ENCODE measurements at regions not wholly inside any gene's neighbourhood (a gene's known extent, or its start where the extent isn't known, plus 50 kb on each side); places are given as distances from the start of the nearest gene placed in this dataset.

- intact Hi-C loops (cut with micrococcal nuclease): no loop called here
- ChIA-PET POLR2A (no interaction called here), CTCF (no interaction called here)
- DNase-seq: no peak
- Mint-ChIP-seq H3K36me3 (no peaks in the 10 kb centered on the region), H3K9me3 (peaks cover 0 to 2% (median 0%) of the 10 kb centered on the region in 11 donors), H3K4me3 (no peak overlapping the region), H3K4me1 (peaks cover 0 to 10% (median 0%) of the 10 kb centered on the region in 7 donors), H3K27me3 (peaks cover 0 to 5% (median 0%) of the 10 kb centered on the region in 5 donors), H3K27ac (no peak overlapping the region)
- H3K9me3 ChIP-seq (ENCODE audit: control insufficient read depth in 2 of 3, low read length in 3 of 3): no peaks in the 10 kb centered on the region
- ATAC-seq: no peak
- H3K36me3 ChIP-seq (ENCODE audit: control insufficient read depth in 2 of 3, insufficient read depth in 3 of 3, low read length in 3 of 3): no peaks in the 10 kb centered on the region
- H3K4me3 ChIP-seq (ENCODE audit: low read length): no peak overlapping the region
- no peak overlapping the region for H3K27ac ChIP-seq (ENCODE audit: low read depth, low read length)
- H3K27me3 ChIP-seq (ENCODE audit: control insufficient read depth in 2 of 2, insufficient read depth in 2 of 2, low read length in 2 of 2): no peaks in the 10 kb centered on the region
- H3K4me1 ChIP-seq (ENCODE audit: control insufficient read depth in 2 of 2, insufficient read depth in 2 of 2, low read length in 2 of 2): no peaks in the 10 kb centered on the region
Measured at GRCh38 chr18:3354506-3354905, 92.6 kb downstream of the MYL12B start.

GRCh38 chr18:3356614-3357013, 93.4 kb upstream of the TGIF1 start:
- Mint-ChIP-seq H3K27ac (no peak overlapping the region), H3K27me3 (peaks cover 0 to 5% (median 0%) of the 10 kb centered on the region in 5 donors), H3K4me1 (peaks cover 0 to 10% (median 2%) of the 10 kb centered on the region in 7 donors), H3K4me3 (no peak overlapping the region), H3K36me3 (no peaks in the 10 kb centered on the region), H3K9me3 (peaks cover 0 to 2% (median 0%) of the 10 kb centered on the region in 11 donors)
- DNase-seq (no peak), ATAC-seq (no peak)
- CTCF ChIA-PET: no interaction called here
- intact Hi-C loops (cut with micrococcal nuclease): no loop called here
- no peaks in the 10 kb centered on the region for H3K36me3 ChIP-seq (ENCODE audit: control insufficient read depth in 2 of 3, insufficient read depth in 3 of 3, low read length in 3 of 3)
- no peaks in the 10 kb centered on the region for H3K9me3 ChIP-seq (ENCODE audit: control insufficient read depth in 2 of 3, low read length in 3 of 3)
- no peak overlapping the region for H3K4me3 ChIP-seq (ENCODE audit: low read length)
- POLR2A ChIA-PET: no interaction called here
- H3K27ac ChIP-seq (ENCODE audit: low read depth, low read length): no peak overlapping the region
- H3K27me3 ChIP-seq (ENCODE audit: control insufficient read depth in 2 of 2, insufficient read depth in 2 of 2, low read length in 2 of 2): no peaks in the 10 kb centered on the region
- H3K4me1 ChIP-seq (ENCODE audit: control insufficient read depth in 2 of 2, insufficient read depth in 2 of 2, low read length in 2 of 2): no peaks in the 10 kb centered on the region

GRCh38 chr18:3357516-3357915, 92.5 kb upstream of the TGIF1 start:
- Mint-ChIP-seq H3K27me3 (peaks cover 0 to 5% (median 0%) of the 10 kb centered on the region in 5 donors), H3K4me3 (no peak overlapping the region), H3K9me3 (peaks cover 0 to 2% (median 0%) of the 10 kb centered on the region in 11 donors), H3K36me3 (no peaks in the 10 kb centered on the region), H3K27ac (no peak overlapping the region), H3K4me1 (peaks cover 0 to 10% (median 2%) of the 10 kb centered on the region in 7 donors)
- ChIA-PET POLR2A (interaction anchor here (0.6 kb wide), 1 partner anchor 90 kb away, joined by 4 read pairs; no protein-coding TSS in a partner anchor), CTCF (no interaction called here)
- H3K27ac ChIP-seq (ENCODE audit: low read depth, low read length): no peak overlapping the region
- no peaks in the 10 kb centered on the region for H3K4me1 ChIP-seq (ENCODE audit: control insufficient read depth in 2 of 2, insufficient read depth in 2 of 2, low read length in 2 of 2)
- H3K9me3 ChIP-seq (ENCODE audit: control insufficient read depth in 2 of 3, low read length in 3 of 3): no peaks in the 10 kb centered on the region
- DNase-seq: no peak
- intact Hi-C loops (cut with micrococcal nuclease): no loop called here
- H3K4me3 ChIP-seq (ENCODE audit: low read length): no peak overlapping the region
- ATAC-seq: no peak
- no peaks in the 10 kb centered on the region for H3K36me3 ChIP-seq (ENCODE audit: control insufficient read depth in 2 of 3, insufficient read depth in 3 of 3, low read length in 3 of 3)
- H3K27me3 ChIP-seq (ENCODE audit: control insufficient read depth in 2 of 2, insufficient read depth in 2 of 2, low read length in 2 of 2): no peaks in the 10 kb centered on the region

GRCh38 chr18:3358310-3358709, 91.7 kb upstream of the TGIF1 start:
- ATAC-seq (no peak), DNase-seq (no peak)
- H3K4me3 ChIP-seq (ENCODE audit: low read length): no peak overlapping the region
- ChIA-PET POLR2A (no interaction called here), CTCF (interaction anchor here (0.6 kb wide), 1 partner anchor 122 kb away, joined by 5 read pairs; no protein-coding TSS in a partner anchor)
- Mint-ChIP-seq H3K27ac (no peak overlapping the region), H3K36me3 (no peaks in the 10 kb centered on the region), H3K9me3 (peaks cover 0 to 2% (median 0%) of the 10 kb centered on the region in 11 donors), H3K4me3 (no peak overlapping the region), H3K4me1 (peaks cover 0 to 10% (median 2%) of the 10 kb centered on the region in 7 donors), H3K27me3 (peaks cover 0 to 5% (median 0%) of the 10 kb centered on the region in 5 donors)
- H3K9me3 ChIP-seq (ENCODE audit: control insufficient read depth in 2 of 3, low read length in 3 of 3): no peaks in the 10 kb centered on the region
- no peaks in the 10 kb centered on the region for H3K4me1 ChIP-seq (ENCODE audit: control insufficient read depth in 2 of 2, insufficient read depth in 2 of 2, low read length in 2 of 2)
- no peaks in the 10 kb centered on the region for H3K27me3 ChIP-seq (ENCODE audit: control insufficient read depth in 2 of 2, insufficient read depth in 2 of 2, low read length in 2 of 2)
- intact Hi-C loops (cut with micrococcal nuclease): no loop called here
- H3K27ac ChIP-seq (ENCODE audit: low read depth, low read length): no peak overlapping the region
- no peaks in the 10 kb centered on the region for H3K36me3 ChIP-seq (ENCODE audit: control insufficient read depth in 2 of 3, insufficient read depth in 3 of 3, low read length in 3 of 3)

- H3K27me3 Mint-ChIP-seq: peaks cover 0 to 5% (median 1%) of the 10 kb centered on the region in 5 donors
- no peaks in the 10 kb centered on the region for H3K36me3 Mint-ChIP-seq
- ATAC-seq (no peak), DNase-seq (no peak)
- Histone ChIP-seq H3K4me1 (ENCODE audit: control insufficient read depth in 2 of 2, insufficient read depth in 2 of 2, low read length in 2 of 2) (no peaks in the 10 kb centered on the region), H3K9me3 (ENCODE audit: control insufficient read depth in 2 of 3, low read length in 3 of 3) (no peaks in the 10 kb centered on the region), H3K36me3 (ENCODE audit: control insufficient read depth in 2 of 3, insufficient read depth in 3 of 3, low read length in 3 of 3) (no peaks in the 10 kb centered on the region), H3K27me3 (ENCODE audit: control insufficient read depth in 2 of 2, insufficient read depth in 2 of 2, low read length in 2 of 2) (no peaks in the 10 kb centered on the region), H3K4me3 (ENCODE audit: low read length) (no peak overlapping the region), H3K27ac (ENCODE audit: low read depth, low read length) (no peak overlapping the region)
- ChIA-PET POLR2A (no interaction called here), CTCF (no interaction called here)
- H3K27ac Mint-ChIP-seq: no peak overlapping the region
- H3K4me3 Mint-ChIP-seq: no peak overlapping the region
- H3K9me3 Mint-ChIP-seq: no peaks in the 10 kb centered on the region
- peaks cover 0 to 10% (median 2%) of the 10 kb centered on the region in 7 donors for H3K4me1 Mint-ChIP-seq
- intact Hi-C loops (cut with micrococcal nuclease): no loop called here
Measured at GRCh38 chr18:3360211-3360610, 89.8 kb upstream of the TGIF1 start.

GRCh38 chr18:3367491-3368091, 82.4 kb upstream of the TGIF1 start:
- H3K27me3 Mint-ChIP-seq: peaks cover 0 to 13% (median 4%) of the 10 kb centered on the region in 5 donors
- intact Hi-C loops (cut with micrococcal nuclease): no loop called here
- Histone ChIP-seq H3K9me3 (ENCODE audit: control insufficient read depth in 2 of 3, low read length in 3 of 3) (no peaks in the 10 kb centered on the region), H3K36me3 (ENCODE audit: control insufficient read depth in 2 of 3, insufficient read depth in 3 of 3, low read length in 3 of 3) (no peaks in the 10 kb centered on the region), H3K4me1 (ENCODE audit: control insufficient read depth in 2 of 2, insufficient read depth in 2 of 2, low read length in 2 of 2) (no peaks in the 10 kb centered on the region), H3K27me3 (ENCODE audit: control insufficient read depth in 2 of 2, insufficient read depth in 2 of 2, low read length in 2 of 2) (no peaks in the 10 kb centered on the region), H3K4me3 (ENCODE audit: low read length) (no peak overlapping the region), H3K27ac (ENCODE audit: low read depth, low read length) (no peak overlapping the region)
- no peaks in the 10 kb centered on the region for H3K36me3 Mint-ChIP-seq
- H3K4me1 Mint-ChIP-seq: no peaks in the 10 kb centered on the region
- no peak for ATAC-seq
- POLR2A ChIA-PET: no interaction called here
- H3K9me3 Mint-ChIP-seq: peaks cover 0 to 3% (median 0%) of the 10 kb centered on the region in 11 donors
- H3K4me3 Mint-ChIP-seq: no peak overlapping the region
- H3K27ac Mint-ChIP-seq: no peak overlapping the region
- CTCF ChIA-PET: no interaction called here
- no peak for DNase-seq

- Mint-ChIP-seq H3K9me3 (peaks cover 0 to 3% (median 0%) of the 10 kb centered on the region in 11 donors), H3K4me1 (no peaks in the 10 kb centered on the region), H3K4me3 (no peak overlapping the region), H3K36me3 (no peaks in the 10 kb centered on the region), H3K27ac (no peak overlapping the region), H3K27me3 (peaks cover 0 to 13% (median 4%) of the 10 kb centered on the region in 5 donors)
- no peak overlapping the region for H3K27ac ChIP-seq (ENCODE audit: low read depth, low read length)
- H3K27me3 ChIP-seq (ENCODE audit: control insufficient read depth in 2 of 2, insufficient read depth in 2 of 2, low read length in 2 of 2): no peaks in the 10 kb centered on the region
- ChIA-PET POLR2A (no interaction called here), CTCF (no interaction called here)
- no peaks in the 10 kb centered on the region for H3K9me3 ChIP-seq (ENCODE audit: control insufficient read depth in 2 of 3, low read length in 3 of 3)
- H3K4me1 ChIP-seq (ENCODE audit: control insufficient read depth in 2 of 2, insufficient read depth in 2 of 2, low read length in 2 of 2): no peaks in the 10 kb centered on the region
- no peak overlapping the region for H3K4me3 ChIP-seq (ENCODE audit: low read length)
- ATAC-seq (no peak), DNase-seq (no peak)
- intact Hi-C loops (cut with micrococcal nuclease): no loop called here
- no peaks in the 10 kb centered on the region for H3K36me3 ChIP-seq (ENCODE audit: control insufficient read depth in 2 of 3, insufficient read depth in 3 of 3, low read length in 3 of 3)
Measured at GRCh38 chr18:3368193-3368592, 81.8 kb upstream of the TGIF1 start.

All from naive thymus-derived CD4-positive, alpha-beta T cell (primary cell).